Naive thymus-derived CD8-positive, alpha-beta T cell (primary cell): ENCODE measurements at regions not wholly inside any gene's neighbourhood (a gene's known extent, or its start where the extent isn't known, plus 50 kb on each side); places are given as distances from the start of the nearest gene placed in this dataset.

Experiments
- ATAC-seq, 2 donors: fragments of 150-1000 bp; cut with Tn5 transposase in 1 of 2; sonication (Bioruptor Pico), chemical (Tn5 transposase) in 1 of 2; 1 replicate in 1 of 2; 2 replicates in 1 of 2; pipeline ENCODE4 v1.10.0; 2021; ENCODE audit warnings: mild to moderate bottlenecking in 2 of 2, moderate library complexity in 2 of 2
- POLR2A ChIA-PET: fragments of 350-600 bp; sonication (Branson Sonifier 250); formaldehyde crosslinking; loops from one replicate; lab custom pipeline; 2021; ENCODE audit warnings: antibody characterized with exemption; lab: Charles Lee
- DNase-seq, 10 donors: peaks; one replicate each; pipeline versions ENCODE4 v3.0.0 to v3.0.0-alpha.2; 2020 to 2022
- H3K27ac Mint-ChIP-seq, 10 donors: one replicate each; pipeline ENCODE4 v1.8.0; 2020 to 2022; ENCODE audit warnings: mild to moderate bottlenecking in 10 of 10, mixed read lengths in 10 of 10, moderate library complexity in 4 of 10, inconsistent platforms in 1 of 10
- H3K27me3 Mint-ChIP-seq, 5 donors: one replicate each; pipeline ENCODE4 v1.8.0; 2021 to 2022; ENCODE audit warnings: mixed read lengths in 5 of 5
- H3K36me3 Mint-ChIP-seq, 3 donors: one replicate each; pipeline ENCODE4 v1.8.0; 2020 to 2022; ENCODE audit warnings: mixed read lengths in 3 of 3, mild to moderate bottlenecking in 2 of 3, inconsistent platforms in 1 of 3
- H3K4me1 Mint-ChIP-seq, 4 donors: one replicate each; pipeline ENCODE4 v1.8.0; 2021 to 2022; ENCODE audit warnings: mixed read lengths in 4 of 4
- H3K4me3 Mint-ChIP-seq, 10 donors: one replicate each; pipeline ENCODE4 v1.8.0; 2020 to 2022; ENCODE audit warnings: mild to moderate bottlenecking in 10 of 10, mixed read lengths in 10 of 10, moderate library complexity in 6 of 10, inconsistent platforms in 1 of 10
- H3K9me3 Mint-ChIP-seq, 9 donors: one replicate each; pipeline ENCODE4 v1.8.0; 2020 to 2022; ENCODE audit warnings: mixed read lengths in 9 of 9, mild to moderate bottlenecking in 3 of 9, inconsistent platforms in 1 of 9, moderate library complexity in 1 of 9

DNA sequence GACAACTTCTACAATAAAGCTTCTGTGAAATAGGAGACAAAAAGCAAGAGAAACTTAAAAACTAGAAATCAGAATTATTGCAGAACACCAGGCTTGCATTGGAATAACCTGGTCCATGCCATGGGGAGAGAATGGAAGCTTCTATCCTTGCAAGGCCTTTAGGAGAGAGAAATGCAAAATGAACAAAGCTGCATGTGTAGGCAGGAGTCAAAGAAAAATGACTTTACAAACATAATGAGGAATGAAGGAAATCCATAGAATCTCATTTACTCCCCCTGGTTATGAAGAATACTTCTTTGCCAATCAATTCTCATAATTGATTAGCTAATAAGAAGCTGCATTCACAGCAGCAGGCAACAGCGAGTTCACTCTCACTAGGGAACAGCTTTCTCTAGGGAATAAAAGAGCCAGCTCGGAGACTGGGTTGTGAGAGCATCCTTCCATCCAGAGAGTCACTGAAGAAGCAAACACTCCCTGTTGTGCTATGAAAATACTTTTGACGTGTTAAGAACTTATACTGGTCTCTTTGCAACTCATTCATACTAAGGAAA is 235.9 kb upstream of the LRATD1 start:
- H3K4me3 Mint-ChIP-seq: no peak overlapping the region
- ATAC-seq (no peak), DNase-seq (no peak)
- H3K27me3 Mint-ChIP-seq: no peaks in the 10 kb centered on the region
- peaks cover 0 to 5% (median 0%) of the 10 kb centered on the region in 9 donors for H3K9me3 Mint-ChIP-seq
- H3K4me1 Mint-ChIP-seq: no peaks in the 10 kb centered on the region
- H3K27ac Mint-ChIP-seq: no peak overlapping the region
- POLR2A ChIA-PET: no interaction called here
- no peaks in the 10 kb centered on the region for H3K36me3 Mint-ChIP-seq

DNA sequence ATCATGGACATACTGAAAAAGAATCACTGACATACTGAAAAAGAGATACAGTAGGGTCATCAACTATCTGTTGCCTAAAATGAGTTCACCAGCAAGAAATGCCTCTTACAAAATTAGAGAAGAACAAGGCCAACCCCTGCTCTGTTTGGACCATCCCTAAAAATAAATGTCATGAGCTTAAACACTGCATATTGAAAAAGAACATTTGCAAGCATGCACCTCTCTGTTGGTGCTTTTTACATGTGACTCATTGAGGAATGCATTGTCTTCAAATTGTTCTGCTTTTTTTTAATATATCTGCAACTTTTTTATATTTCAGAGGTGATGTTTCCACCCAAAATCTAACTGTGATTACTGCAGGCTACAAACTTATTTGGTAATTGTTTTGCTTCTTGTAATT is 233.9 kb upstream of the LRATD1 start:
- no peaks in the 10 kb centered on the region for H3K36me3 Mint-ChIP-seq
- H3K4me3 Mint-ChIP-seq: no peak overlapping the region
- no peaks in the 10 kb centered on the region for H3K4me1 Mint-ChIP-seq
- H3K27ac Mint-ChIP-seq: no peak overlapping the region
- POLR2A ChIA-PET: no interaction called here
- no peak for DNase-seq
- no peaks in the 10 kb centered on the region for H3K27me3 Mint-ChIP-seq
- no peak for ATAC-seq
- H3K9me3 Mint-ChIP-seq: peaks cover 0 to 5% (median 0%) of the 10 kb centered on the region in 9 donors

DNA sequence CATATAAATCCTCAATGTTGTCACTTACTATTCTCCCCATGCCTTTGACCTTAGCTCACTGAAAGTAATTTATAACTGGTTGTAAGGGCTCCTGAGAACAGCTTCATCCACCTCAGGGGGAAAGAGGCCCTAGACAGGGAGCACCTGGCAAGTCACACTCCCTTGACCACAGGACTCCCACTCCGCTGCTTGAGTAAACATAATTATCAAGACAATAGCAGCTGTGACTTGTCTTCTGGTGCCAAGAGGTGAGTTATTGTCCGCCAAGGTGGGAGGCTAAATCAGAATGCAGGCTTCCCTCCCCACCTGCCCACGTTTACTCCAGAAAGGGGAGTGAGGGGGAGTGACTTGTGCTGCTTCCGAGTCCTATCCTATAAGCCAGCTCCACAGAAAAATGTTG is 230.6 kb upstream of the LRATD1 start:
- peaks cover 0 to 5% (median 0%) of the 10 kb centered on the region in 9 donors for H3K9me3 Mint-ChIP-seq
- H3K4me1 Mint-ChIP-seq: no peaks in the 10 kb centered on the region
- H3K36me3 Mint-ChIP-seq: no peaks in the 10 kb centered on the region
- no peaks in the 10 kb centered on the region for H3K27me3 Mint-ChIP-seq
- POLR2A ChIA-PET: no interaction called here
- DNase-seq: no peak
- ATAC-seq: no peak
- no peak overlapping the region for H3K4me3 Mint-ChIP-seq
- H3K27ac Mint-ChIP-seq: no peak overlapping the region

DNA sequence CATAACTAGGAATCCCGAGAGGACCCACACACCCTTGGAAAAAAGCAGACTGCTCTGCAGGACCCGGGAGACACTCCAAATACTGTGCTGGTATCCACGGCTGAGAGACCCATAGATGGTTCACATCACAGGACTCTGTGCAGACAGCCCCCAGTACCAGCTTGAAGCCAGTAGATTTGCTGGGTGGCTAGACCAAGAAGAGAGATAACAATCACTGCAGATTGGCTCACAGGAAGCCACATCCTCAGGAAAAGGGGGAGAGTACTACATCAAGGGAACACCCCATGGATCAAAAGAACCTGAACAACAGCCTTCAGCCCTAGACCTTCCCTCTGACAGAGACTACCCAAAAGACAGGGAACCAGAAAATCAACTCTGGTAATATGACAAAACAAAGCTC is 223.8 kb upstream of the LRATD1 start:
- Mint-ChIP-seq H3K27ac (no peak overlapping the region), H3K36me3 (no peaks in the 10 kb centered on the region), H3K4me3 (peak overlapping the region in 1 of 10 donors; percentile 28), H3K27me3 (no peaks in the 10 kb centered on the region), H3K9me3 (peaks cover 0 to 28% (median 11%) of the 10 kb centered on the region in 9 donors), H3K4me1 (no peaks in the 10 kb centered on the region)
- ATAC-seq (no peak), DNase-seq (peak in 1 of 10 donors; percentile 36)
- POLR2A ChIA-PET: no interaction called here

DNA sequence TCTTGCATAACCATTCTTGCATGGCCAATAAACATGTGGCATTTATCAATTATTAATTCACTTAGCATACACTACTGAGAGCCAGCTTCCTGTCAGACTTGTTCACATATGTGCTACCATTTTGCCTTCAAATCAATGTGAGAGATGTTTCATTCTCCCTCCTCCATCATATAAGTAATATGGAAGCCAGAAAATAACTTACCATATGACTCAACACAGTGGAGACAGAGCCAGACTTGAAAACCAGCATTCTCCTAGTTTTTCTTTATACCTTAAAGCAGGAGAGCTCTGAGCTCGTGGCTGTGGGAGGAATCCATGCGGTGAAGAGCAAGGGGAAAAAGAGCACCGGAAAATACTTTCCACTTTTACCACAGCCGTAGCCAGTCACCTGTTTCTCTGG is 215.0 kb upstream of the LRATD1 start:
- no peaks in the 10 kb centered on the region for H3K36me3 Mint-ChIP-seq
- ATAC-seq (no peak), DNase-seq (no peak)
- no peaks in the 10 kb centered on the region for H3K4me1 Mint-ChIP-seq
- no peak overlapping the region for H3K4me3 Mint-ChIP-seq
- POLR2A ChIA-PET: no interaction called here
- H3K27ac Mint-ChIP-seq: no peak overlapping the region
- peaks cover 0 to 21% (median 9%) of the 10 kb centered on the region in 9 donors for H3K9me3 Mint-ChIP-seq
- H3K27me3 Mint-ChIP-seq: no peaks in the 10 kb centered on the region

DNA sequence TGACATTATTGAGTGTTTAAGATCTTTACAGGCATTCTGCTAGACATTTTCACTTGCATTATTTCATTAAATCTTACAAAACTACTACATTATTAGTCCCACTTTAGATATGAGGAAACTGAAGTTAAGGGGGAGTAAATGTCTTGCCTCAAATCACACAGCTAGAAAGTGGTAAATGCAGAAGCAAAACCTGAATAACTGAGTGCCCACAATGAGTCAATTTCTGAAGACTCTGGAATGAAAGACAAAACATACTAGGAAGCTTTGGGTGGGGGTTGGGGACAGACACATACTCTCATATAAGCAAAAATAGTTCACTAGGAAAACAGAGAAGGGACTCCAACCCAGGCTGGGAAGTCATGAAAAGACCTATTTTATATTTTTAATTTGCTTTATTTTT is 214.4 kb upstream of the LRATD1 start:
- DNase-seq (no peak), ATAC-seq (no peak)
- H3K4me3 Mint-ChIP-seq: no peak overlapping the region
- no peak overlapping the region for H3K27ac Mint-ChIP-seq
- H3K36me3 Mint-ChIP-seq: no peaks in the 10 kb centered on the region
- H3K9me3 Mint-ChIP-seq: peaks cover 0 to 16% (median 7%) of the 10 kb centered on the region in 9 donors
- POLR2A ChIA-PET: no interaction called here
- no peaks in the 10 kb centered on the region for H3K4me1 Mint-ChIP-seq
- no peaks in the 10 kb centered on the region for H3K27me3 Mint-ChIP-seq

DNA sequence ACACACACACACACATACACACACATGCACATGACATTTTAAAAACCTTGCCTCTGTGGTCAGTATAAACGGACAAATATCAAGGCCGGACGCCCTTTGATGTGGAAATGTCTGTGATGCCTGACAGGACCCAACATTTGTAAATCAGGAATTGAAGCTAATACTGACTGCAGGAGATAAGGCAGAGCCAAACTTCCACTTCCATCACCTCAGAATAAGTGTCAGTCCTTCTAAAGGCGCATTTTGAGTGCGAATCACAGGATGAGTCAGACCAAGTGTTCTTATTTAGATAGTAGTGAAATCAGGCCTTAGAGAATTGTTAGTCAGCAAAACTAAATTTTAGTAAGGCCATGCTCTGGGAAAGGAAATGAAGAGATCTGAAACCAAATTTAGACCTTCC is 211.7 kb upstream of the LRATD1 start:
- H3K4me3 Mint-ChIP-seq: no peak overlapping the region
- no peak overlapping the region for H3K27ac Mint-ChIP-seq
- H3K36me3 Mint-ChIP-seq: no peaks in the 10 kb centered on the region
- peaks cover 0 to 6% (median 3%) of the 10 kb centered on the region in 9 donors for H3K9me3 Mint-ChIP-seq
- ATAC-seq (no peak), DNase-seq (no peak)
- no peaks in the 10 kb centered on the region for H3K4me1 Mint-ChIP-seq
- POLR2A ChIA-PET: no interaction called here
- no peaks in the 10 kb centered on the region for H3K27me3 Mint-ChIP-seq

DNA sequence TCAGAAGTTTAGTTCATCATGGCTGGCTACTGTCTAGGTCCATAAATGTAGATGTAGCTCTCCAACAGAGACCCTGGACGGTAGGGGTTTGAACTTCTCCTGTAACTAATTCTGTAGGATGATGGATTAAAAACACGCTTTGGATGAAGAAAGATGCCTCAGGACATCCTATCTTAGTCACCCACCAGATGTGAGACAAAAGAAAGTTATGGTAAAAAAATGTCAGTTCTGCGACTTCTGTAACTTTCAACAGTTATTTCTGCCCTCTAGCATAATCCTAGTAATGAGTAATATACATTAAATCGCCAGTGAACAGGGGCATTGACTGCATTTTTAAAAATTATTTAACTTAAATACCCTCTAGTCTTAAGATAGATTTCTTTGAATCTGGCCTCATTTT is 210.1 kb upstream of the LRATD1 start:
- Mint-ChIP-seq H3K4me3 (no peak overlapping the region), H3K36me3 (no peaks in the 10 kb centered on the region), H3K4me1 (no peaks in the 10 kb centered on the region), H3K27me3 (no peaks in the 10 kb centered on the region), H3K9me3 (peaks cover 0 to 7% (median 3%) of the 10 kb centered on the region in 9 donors), H3K27ac (no peak overlapping the region)
- no peak for ATAC-seq
- DNase-seq: no peak
- POLR2A ChIA-PET: no interaction called here

DNA sequence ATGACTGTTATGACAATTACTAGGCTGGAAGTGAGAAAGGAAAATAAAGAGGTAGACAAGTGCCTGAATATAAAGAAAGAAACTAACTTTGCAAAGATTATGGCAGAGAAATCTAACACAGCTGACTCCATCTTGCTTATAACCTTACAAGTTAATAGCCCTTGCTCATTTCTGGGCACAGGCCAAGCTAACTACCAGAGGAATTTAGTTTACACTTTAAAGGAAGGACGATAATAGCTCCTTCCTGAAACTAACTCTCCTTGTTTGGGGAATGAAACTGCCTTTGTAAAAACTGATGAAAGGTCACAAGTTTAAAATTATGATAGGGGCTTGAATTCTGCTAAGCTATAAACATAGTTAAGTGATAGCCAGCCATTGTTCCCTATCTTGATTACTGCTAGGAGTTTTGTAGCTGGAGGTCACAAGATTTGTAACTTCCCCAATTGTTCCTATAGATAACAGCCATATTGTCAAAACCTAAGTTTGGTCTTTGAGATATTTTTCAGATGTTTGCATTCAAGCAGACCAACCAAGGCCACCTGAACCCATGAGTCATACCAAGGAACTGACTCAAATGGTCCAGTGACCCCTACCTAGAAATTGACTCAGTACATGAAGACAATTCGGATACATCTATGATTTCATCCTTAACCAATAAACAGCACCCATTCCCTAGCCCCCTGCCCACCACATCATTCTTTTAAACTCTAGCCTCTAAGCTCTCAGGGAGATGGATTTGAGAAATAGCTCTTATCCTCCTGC is 209.2 kb upstream of the LRATD1 start:
- Mint-ChIP-seq H3K36me3 (no peaks in the 10 kb centered on the region), H3K4me1 (no peaks in the 10 kb centered on the region), H3K9me3 (peaks cover 0 to 6% (median 3%) of the 10 kb centered on the region in 9 donors), H3K27ac (no peak overlapping the region), H3K4me3 (no peak overlapping the region), H3K27me3 (no peaks in the 10 kb centered on the region)
- DNase-seq (no peak), ATAC-seq (no peak)
- POLR2A ChIA-PET: no interaction called here

DNA sequence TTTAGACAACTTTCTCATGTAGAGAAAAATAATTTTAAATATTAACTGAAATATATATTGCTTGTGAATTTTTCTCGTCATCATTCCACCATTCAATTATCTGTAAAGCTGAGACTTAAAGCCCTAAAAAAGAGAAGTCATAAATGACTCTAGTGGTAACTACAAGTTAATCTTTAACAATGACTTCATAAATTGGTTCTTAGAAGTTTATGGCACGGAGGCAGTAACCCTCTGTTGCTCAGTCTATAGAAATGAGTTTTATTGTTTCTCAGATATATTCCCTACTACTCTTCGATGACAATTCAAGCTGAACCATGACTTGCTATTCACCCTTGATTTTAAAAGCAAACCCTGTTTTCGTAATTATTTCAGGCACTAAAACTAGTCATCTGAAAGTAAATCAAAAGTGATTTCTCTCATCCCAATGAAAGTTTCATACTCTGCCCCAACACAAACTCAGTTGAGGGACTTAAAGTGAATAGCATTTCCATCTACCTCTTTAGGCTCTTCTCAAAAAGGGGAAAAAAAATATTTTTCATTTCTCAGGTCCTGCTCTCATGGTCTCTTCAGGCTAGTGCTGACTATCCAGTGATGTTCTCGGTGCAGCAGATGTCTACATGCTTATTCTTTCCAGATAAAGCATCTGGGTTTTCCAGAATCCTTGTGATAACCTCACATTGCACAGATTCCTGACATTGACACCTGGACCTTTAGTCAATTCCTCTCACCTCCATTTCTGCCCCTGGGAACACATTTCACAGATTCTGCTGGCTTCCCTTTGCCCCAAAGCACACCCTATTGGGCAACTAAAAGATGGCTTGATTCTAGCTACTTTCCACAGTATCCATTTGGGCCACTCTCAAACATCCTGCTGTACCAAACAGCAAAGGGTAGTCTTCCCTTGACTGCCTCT is 207.8 kb upstream of the LRATD1 start:
- ATAC-seq: no peak

DNA sequence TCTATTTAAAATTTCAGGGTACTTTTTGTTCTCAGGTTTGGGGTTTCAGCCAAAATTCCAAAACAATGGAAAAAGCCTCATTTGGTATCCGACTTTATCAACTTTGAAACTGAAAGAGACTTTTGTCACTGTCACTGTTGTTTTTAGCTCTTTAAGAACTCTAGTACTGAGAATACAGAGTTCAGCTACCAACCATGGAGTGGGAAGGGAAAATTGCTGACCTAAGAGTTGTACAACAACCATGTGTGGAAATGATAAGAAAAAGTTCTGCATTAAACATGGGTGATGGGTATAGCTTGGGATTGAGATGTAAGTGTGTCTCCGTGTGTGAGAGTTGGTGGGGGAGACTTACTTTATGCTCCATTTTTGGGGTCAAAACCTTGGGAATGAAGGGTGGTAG is 206.6 kb upstream of the LRATD1 start:
- H3K9me3 Mint-ChIP-seq: peaks cover 0 to 4% (median 2%) of the 10 kb centered on the region in 9 donors
- no peak for ATAC-seq
- H3K27ac Mint-ChIP-seq: no peak overlapping the region
- no peaks in the 10 kb centered on the region for H3K36me3 Mint-ChIP-seq
- no peak for DNase-seq
- no peak overlapping the region for H3K4me3 Mint-ChIP-seq
- no peaks in the 10 kb centered on the region for H3K4me1 Mint-ChIP-seq
- no peaks in the 10 kb centered on the region for H3K27me3 Mint-ChIP-seq
- POLR2A ChIA-PET: no interaction called here

More for the DNA sequence above, 207.8 kb upstream of the LRATD1 start:
- Mint-ChIP-seq H3K36me3 (no peaks in the 10 kb centered on the region), H3K9me3 (peaks cover 0 to 5% (median 3%) of the 10 kb centered on the region in 9 donors), H3K4me3 (no peak overlapping the region), H3K27ac (no peak overlapping the region), H3K4me1 (no peaks in the 10 kb centered on the region), H3K27me3 (no peaks in the 10 kb centered on the region)
- POLR2A ChIA-PET: no interaction called here
- DNase-seq: no peak

DNA sequence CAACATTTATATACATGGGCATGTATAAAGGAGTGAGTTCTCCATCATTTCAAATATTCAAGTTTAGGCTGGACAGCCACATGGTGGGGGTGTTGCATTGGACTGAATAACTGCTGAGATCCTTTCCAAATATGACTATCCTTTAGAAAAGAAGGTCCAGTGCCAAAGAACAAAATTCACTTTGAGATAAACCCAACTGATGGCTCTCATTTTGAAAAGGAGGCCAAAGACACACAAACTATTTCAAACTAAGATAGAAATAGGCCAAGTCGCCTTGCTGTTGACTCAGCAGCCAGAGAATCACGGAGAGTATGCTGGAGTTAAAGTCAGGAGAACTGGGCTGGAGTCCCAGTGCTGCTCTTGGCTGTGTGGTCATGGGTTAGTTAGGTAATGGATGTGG is 204.5 kb upstream of the LRATD1 start:
- H3K4me3 Mint-ChIP-seq: no peak overlapping the region
- no peaks in the 10 kb centered on the region for H3K4me1 Mint-ChIP-seq
- no peak overlapping the region for H3K27ac Mint-ChIP-seq
- H3K36me3 Mint-ChIP-seq: no peaks in the 10 kb centered on the region
- peaks cover 0 to 4% (median 1%) of the 10 kb centered on the region in 9 donors for H3K9me3 Mint-ChIP-seq
- H3K27me3 Mint-ChIP-seq: no peaks in the 10 kb centered on the region
- POLR2A ChIA-PET: no interaction called here
- ATAC-seq (no peak), DNase-seq (no peak)

DNA sequence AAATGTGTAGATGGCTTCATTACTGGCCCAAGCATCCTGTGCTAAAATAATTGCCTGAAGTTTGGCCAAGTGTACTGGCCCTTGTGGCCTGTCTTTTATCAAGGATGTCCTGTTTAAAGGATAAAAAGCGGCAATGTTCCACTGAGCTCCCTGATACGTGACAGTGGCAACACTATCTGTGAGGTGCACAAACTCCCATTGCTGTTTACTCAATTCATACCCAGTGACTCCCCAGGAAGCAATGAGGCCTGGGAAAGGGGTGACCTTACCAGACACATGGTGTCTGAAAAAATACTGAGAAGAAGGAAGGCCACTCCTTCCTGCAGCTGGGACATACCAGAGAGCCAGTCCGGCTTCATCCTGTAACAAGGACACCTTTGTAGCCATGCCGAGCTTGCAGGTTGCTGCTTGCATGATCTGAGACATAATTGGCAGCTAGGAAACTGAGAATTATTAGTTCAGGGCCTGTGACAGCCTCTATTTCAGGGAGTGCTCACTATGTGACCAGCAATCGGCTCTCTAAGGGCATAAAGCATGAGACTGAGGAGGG is 198.5 kb upstream of the LRATD1 start:
- H3K27me3 Mint-ChIP-seq: peaks cover 0 to 2% (median 0%) of the 10 kb centered on the region in 5 donors
- POLR2A ChIA-PET: no interaction called here
- H3K36me3 Mint-ChIP-seq: no peaks in the 10 kb centered on the region
- ATAC-seq: no peak
- H3K27ac Mint-ChIP-seq: no peak overlapping the region
- H3K9me3 Mint-ChIP-seq: peaks cover 0 to 15% (median 4%) of the 10 kb centered on the region in 9 donors
- no peak overlapping the region for H3K4me3 Mint-ChIP-seq
- DNase-seq: no peak
- no peaks in the 10 kb centered on the region for H3K4me1 Mint-ChIP-seq
